ENCODE measurements at regions not wholly inside any gene's neighbourhood (a gene's known extent, or its start where the extent isn't known, plus 50 kb on each side); places are given as distances from the start of the nearest gene placed in this dataset.

GRCh38 chr12:127589541-127589940 lies 677.4 kb upstream of the TMEM132C start:
- no peak for TF ChIP-seq CTCF (IDR thresholded peaks at IDR 0.05; ENCODE audit: low read depth, low read length)
- H3K4me3 ChIP-seq (ENCODE audit: low read depth, low read length), result no peak overlapping the region
- H3K9me3 ChIP-seq (ENCODE audit: severe bottlenecking), result no peaks in the 10 kb centered on the region
- no peaks in the 10 kb centered on the region for H3K36me3 ChIP-seq
- no peaks in the 10 kb centered on the region for H3K27me3 ChIP-seq (ENCODE audit: insufficient read depth, low read depth, severe bottlenecking)
- H3K27ac ChIP-seq, result no peak overlapping the region
- DNase-seq, result no peak

- H3K36me3 ChIP-seq, result no peaks in the 10 kb centered on the region
- no peak overlapping the region for H3K4me3 ChIP-seq (ENCODE audit: low read depth, low read length)
- H3K27ac ChIP-seq, result no peak overlapping the region
- no peak for TF ChIP-seq CTCF (IDR thresholded peaks at IDR 0.05; ENCODE audit: low read depth, low read length)
- no peaks in the 10 kb centered on the region for H3K27me3 ChIP-seq (ENCODE audit: insufficient read depth, low read depth, severe bottlenecking)
- no peak for DNase-seq
- H3K9me3 ChIP-seq (ENCODE audit: severe bottlenecking), result no peaks in the 10 kb centered on the region
These were observed 676.1 kb upstream of the TMEM132C start for GRCh38 chr12:127590868-127591267.

- no peaks in the 10 kb centered on the region for H3K36me3 ChIP-seq
- no peak overlapping the region for H3K27ac ChIP-seq
- no peak for DNase-seq
- no peak for TF ChIP-seq CTCF (IDR thresholded peaks at IDR 0.05; ENCODE audit: low read depth, low read length)
- no peaks in the 10 kb centered on the region for H3K27me3 ChIP-seq (ENCODE audit: insufficient read depth, low read depth, severe bottlenecking)
- H3K4me3 ChIP-seq (ENCODE audit: low read depth, low read length), result no peak overlapping the region
- no peaks in the 10 kb centered on the region for H3K9me3 ChIP-seq (ENCODE audit: severe bottlenecking)
These were observed 674.7 kb upstream of the TMEM132C start for GRCh38 chr12:127592245-127592644.

- no peak overlapping the region for H3K27ac ChIP-seq
These were observed 672.5 kb upstream of the TMEM132C start for GRCh38 chr12:127594351-127594970.

GRCh38 chr12:127595506-127595905 lies 671.5 kb upstream of the TMEM132C start:
- no peak for DNase-seq
- H3K36me3 ChIP-seq, result no peaks in the 10 kb centered on the region
- no peaks in the 10 kb centered on the region for H3K9me3 ChIP-seq (ENCODE audit: severe bottlenecking)
- no peaks in the 10 kb centered on the region for H3K27me3 ChIP-seq (ENCODE audit: insufficient read depth, low read depth, severe bottlenecking)
- no peak for TF ChIP-seq CTCF (IDR thresholded peaks at IDR 0.05; ENCODE audit: low read depth, low read length)
- no peak overlapping the region for H3K4me3 ChIP-seq (ENCODE audit: low read depth, low read length)
- H3K27ac ChIP-seq, result no peak overlapping the region

More at GRCh38 chr12:127594351-127594970, 672.5 kb upstream of the TMEM132C start:
- DNase-seq, result no peak
- Histone ChIP-seq H3K36me3 (no peaks in the 10 kb centered on the region), H3K9me3 (ENCODE audit: severe bottlenecking) (no peaks in the 10 kb centered on the region), H3K27me3 (ENCODE audit: insufficient read depth, low read depth, severe bottlenecking) (no peaks in the 10 kb centered on the region), H3K4me3 (ENCODE audit: low read depth, low read length) (no peak overlapping the region)
- TF ChIP-seq CTCF (IDR thresholded peaks at IDR 0.05; ENCODE audit: low read depth, low read length), result no peak

- no peak for DNase-seq
- no peak overlapping the region for H3K4me3 ChIP-seq (ENCODE audit: low read depth, low read length)
- no peak for TF ChIP-seq CTCF (IDR thresholded peaks at IDR 0.05; ENCODE audit: low read depth, low read length)
These were observed 670.1 kb upstream of the TMEM132C start for GRCh38 chr12:127596891-127597290.

More at GRCh38 chr12:127596891-127597290, 670.1 kb upstream of the TMEM132C start:
- Histone ChIP-seq H3K9me3 (ENCODE audit: severe bottlenecking) (no peaks in the 10 kb centered on the region), H3K27me3 (ENCODE audit: insufficient read depth, low read depth, severe bottlenecking) (no peaks in the 10 kb centered on the region), H3K36me3 (no peaks in the 10 kb centered on the region), H3K27ac (no peak overlapping the region)
